ENCODE measurements at regions not wholly inside any gene's neighbourhood (a gene's known extent, or its start where the extent isn't known, plus 50 kb on each side); places are given as distances from the start of the nearest gene placed in this dataset.

GRCh38 chr11:95680169-95680929 is 109.2 kb downstream of the FAM76B start:
- TF ChIP-seq POLR2A (IDR thresholded peaks at IDR 0.05) (no peak), CTCF (IDR thresholded peaks at IDR 0.05 in 8 of 11, conservative IDR thresholded peaks at IDR 0.05 in 3 of 11) (no peak)

All from spleen (tissue), 7 donors.